IMR-90 (cell line): ENCODE measurements at regions not wholly inside any gene's neighbourhood (a gene's known extent, or its start where the extent isn't known, plus 50 kb on each side); places are given as distances from the start of the nearest gene placed in this dataset.

Source experiments
- ATAC-seq: fragments of 200-7000 bp; cut with Tn5 transposase; 2 replicates; pipeline ENCODE4 v1.9.1; 2020; ENCODE audit warnings: low read depth, mild to moderate bottlenecking, moderate library complexity
- BruUV-seq: library from RNA; stranded (reverse); fragments of 400-500 nt; replicated peaks from 2 replicates; lab custom pipeline; 2021; lab: Mats Ljungman, UMichigan
- CTCF ChIA-PET: fragments of 300-600 bp; formaldehyde crosslinking; extraction: SDS; loops from one replicate; lab custom pipeline; 2021; ENCODE audit warnings: antibody characterized with exemption; lab: Yijun Ruan, JAX
- POLR2A ChIA-PET: fragments of 300-600 bp; sonication (Branson Sonifier 250); formaldehyde crosslinking; loops from one replicate; lab custom pipeline; 2022; ENCODE audit warnings: antibody characterized with exemption; ENCODE audit not compliant: unreplicated experiment; lab: Charles Lee
- DNase-seq: peaks from one replicate; pipeline ENCODE4 v3.0.0; 2013
- H2AFZ ChIP-seq: replicated peaks from 2 replicates; pipeline ENCODE3; 2013; ENCODE audit warnings: low read length, mild to moderate bottlenecking; ENCODE audit not compliant: poor library complexity
- H2AK5ac ChIP-seq: 2 replicates; pipeline ENCODE4 v1.6.1; 2013; ENCODE audit warnings: low read depth, low read length, inconsistent platforms
- H2AK9ac ChIP-seq: replicated peaks from 2 replicates; pipeline ENCODE3; 2013; ENCODE audit warnings: mild to moderate bottlenecking, low read depth, low read length, moderate library complexity; ENCODE audit not compliant: poor library complexity
- H2BK120ac ChIP-seq: 2 replicates; pipeline ENCODE4 v1.6.1; 2013; ENCODE audit warnings: low read depth, low read length, inconsistent platforms
- H2BK15ac ChIP-seq: 3 replicates; pipeline ENCODE4 v1.6.1; 2013; ENCODE audit warnings: low read depth, low read length, inconsistent platforms
- H2BK20ac ChIP-seq: 2 replicates; pipeline ENCODE4 v1.6.1; 2013; ENCODE audit warnings: low read depth, mild to moderate bottlenecking, inconsistent platforms, low read length, moderate library complexity
- H2BK5ac ChIP-seq: 2 replicates; pipeline ENCODE4 v1.6.1; 2013; ENCODE audit warnings: mild to moderate bottlenecking, low read depth, low read length, inconsistent platforms; ENCODE audit not compliant: poor library complexity, severe bottlenecking
- H3K14ac ChIP-seq: replicated peaks from 2 replicates; pipeline ENCODE4 v1.6.1; 2013; ENCODE audit warnings: low read depth, low read length, inconsistent platforms
- H3K18ac ChIP-seq: 2 replicates; pipeline ENCODE4 v1.6.1; 2013; ENCODE audit warnings: low read depth, low read length, control low read depth
- H3K23ac ChIP-seq: 2 replicates; pipeline ENCODE4 v1.6.1; 2013; ENCODE audit warnings: low read depth, low read length, inconsistent platforms
- H3K27ac ChIP-seq: 2 replicates; pipeline ENCODE4 v1.5.1; 2013; ENCODE audit warnings: mild to moderate bottlenecking, control low read depth, low read length; ENCODE audit not compliant: insufficient read depth
- H3K27me3 ChIP-seq: 2 replicates; pipeline ENCODE4 v1.6.1; 2013; ENCODE audit warnings: low read length; ENCODE audit not compliant: control insufficient read depth, insufficient read depth
- H3K36me3 ChIP-seq: 2 replicates; pipeline ENCODE4 v1.6.1; 2013; ENCODE audit warnings: low read length, mixed read lengths; ENCODE audit not compliant: control insufficient read depth, insufficient read depth
- H3K4ac ChIP-seq: 2 replicates; pipeline ENCODE4 v1.6.1; 2013; ENCODE audit warnings: low read depth, low read length, inconsistent platforms
- H3K4me1 ChIP-seq: 2 replicates; pipeline ENCODE4 v1.6.1; 2013; ENCODE audit warnings: low read length, mixed read lengths; ENCODE audit not compliant: control insufficient read depth, insufficient read depth
- H3K4me2 ChIP-seq: 2 replicates; pipeline ENCODE4 v1.6.1; 2013; ENCODE audit warnings: low read depth, mild to moderate bottlenecking, control low read depth, low read length, moderate library complexity
- H3K4me3 ChIP-seq: 2 replicates; pipeline ENCODE4 v1.5.1; 2013; ENCODE audit warnings: low read depth, mild to moderate bottlenecking, control low read depth, low read length, moderate library complexity; ENCODE audit not compliant: insufficient read depth
- H3K56ac ChIP-seq: 2 replicates; pipeline ENCODE4 v1.6.1; 2013; ENCODE audit warnings: low read length, inconsistent platforms; ENCODE audit not compliant: insufficient read depth; ENCODE audit errors: extremely low read depth
- H3K79me1 ChIP-seq, 2 experiments: 2 replicates each; pipeline ENCODE4 v1.6.1; 2013; ENCODE audit warnings: low read length in 2 of 2, inconsistent platforms in 1 of 2, low read depth in 1 of 2
- H3K9ac ChIP-seq: 2 replicates; pipeline ENCODE4 v1.6.1; 2013; ENCODE audit warnings: low read depth, low read length, control low read depth
- H3K9me1 ChIP-seq: 2 replicates; pipeline ENCODE4 v1.6.1; 2013; ENCODE audit warnings: low read length, inconsistent platforms; ENCODE audit not compliant: insufficient read depth
- H3K9me3 ChIP-seq: 2 replicates; pipeline ENCODE4 v1.6.1; 2013; ENCODE audit warnings: low read length; ENCODE audit not compliant: control insufficient read depth, insufficient read depth
- H4K20me1 ChIP-seq: 2 replicates; pipeline ENCODE4 v1.6.1; 2013; ENCODE audit warnings: low read length, inconsistent platforms; ENCODE audit not compliant: insufficient read depth
- H4K5ac ChIP-seq: 2 replicates; pipeline ENCODE4 v1.6.1; 2013; ENCODE audit warnings: mild to moderate bottlenecking, low read depth, low read length, control low read depth
- H4K8ac ChIP-seq, 2 experiments: 2 replicates each; pipeline ENCODE4 v1.6.1; 2013; ENCODE audit warnings: low read depth in 2 of 2, low read length in 2 of 2, control low read depth in 1 of 2, inconsistent platforms in 1 of 2
- H4K91ac ChIP-seq: 2 replicates; pipeline ENCODE4 v1.6.1; 2013; ENCODE audit warnings: low read depth, low read length, inconsistent platforms; ENCODE audit not compliant: insufficient read depth
- BHLHE40 ChIP-seq: fragments of 150-350 bp; IDR thresholded peaks from 2 replicates; pipeline ENCODE4 v1.6.1; 2016; ENCODE audit warnings: mild to moderate bottlenecking, low read depth, low read length
- CEBPB ChIP-seq: IDR thresholded peaks from 2 replicates; pipeline ENCODE4 v1.6.1; 2012; ENCODE audit warnings: low read depth, low read length, improper control_type of control experiment
- CHD1 ChIP-seq: IDR thresholded peaks from 2 replicates; pipeline ENCODE4 v1.6.1; 2012; ENCODE audit warnings: low read depth, low read length, improper control_type of control experiment
- CTCF ChIP-seq: conservative IDR thresholded peaks from 2 replicates; pipeline ENCODE4 v1.5.1; 2012; ENCODE audit warnings: mild to moderate bottlenecking, low read depth, low read length, improper control_type of control experiment
- FOS ChIP-seq: fragments of 150-350 bp; IDR thresholded peaks from 2 replicates; pipeline ENCODE4 v1.6.1; 2016; ENCODE audit warnings: low read depth, low read length
- MAFK ChIP-seq: IDR thresholded peaks from 2 replicates; pipeline ENCODE4 v1.6.1; 2012; ENCODE audit warnings: low read depth, low read length, improper control_type of control experiment
- MAZ ChIP-seq: IDR thresholded peaks from 2 replicates; pipeline ENCODE4 v1.6.1; 2012; ENCODE audit warnings: low read depth, mild to moderate bottlenecking, low read length, improper control_type of control experiment, moderate library complexity, borderline replicate concordance
- MXI1 ChIP-seq: IDR thresholded peaks from 2 replicates; pipeline ENCODE4 v1.6.1; 2012; ENCODE audit warnings: low read depth, mild to moderate bottlenecking, low read length, moderate library complexity, borderline replicate concordance
- NFE2L2 ChIP-seq: fragments of 150-350 bp; IDR thresholded peaks from 2 replicates; pipeline ENCODE4 v1.6.1; 2016; ENCODE audit warnings: low read depth, mild to moderate bottlenecking, low read length
- POLR2A ChIP-seq: IDR thresholded peaks from 2 replicates; pipeline ENCODE4 v1.6.1; 2012; ENCODE audit warnings: mild to moderate bottlenecking, low read depth, low read length
- RAD21 ChIP-seq: IDR thresholded peaks from 2 replicates; pipeline ENCODE4 v1.6.1; 2012; ENCODE audit warnings: low read length, improper control_type of control experiment
- RCOR1 ChIP-seq: IDR thresholded peaks from 2 replicates; pipeline ENCODE4 v1.6.1; 2012; ENCODE audit warnings: mild to moderate bottlenecking, low read length, improper control_type of control experiment; ENCODE audit not compliant: insufficient replicate concordance
- RFX5 ChIP-seq: IDR thresholded peaks from 2 replicates; pipeline ENCODE4 v1.8.0; 2012; ENCODE audit warnings: low read depth, mild to moderate bottlenecking, low read length, moderate library complexity
- SMC3 ChIP-seq: fragments of 150-350 bp; IDR thresholded peaks from 2 replicates; pipeline ENCODE4 v1.6.1; 2016; ENCODE audit warnings: low read depth, mild to moderate bottlenecking, antibody characterized with exemption, low read length, moderate library complexity
- WGBS, 2 experiments: methylation state at CpG; one replicate each; pipeline versions ENCODE4 v1.1.5 to v1.1.7; 2013; ENCODE audit warnings: missing lambda C conversion rate in 2 of 2; ENCODE audit not compliant: insufficient read length in 1 of 2; ENCODE audit errors: extremely low coverage in 2 of 2; 5-methylcytosine and 5-hydroxymethylcytosine counted together
- dilution Hi-C: fragments of 300-500 bp; cut with HindIII; formaldehyde crosslinking; loops from one replicate; pipeline ENCODE4 v1.14.3; 2018; ENCODE audit warnings: low sequenced_read_pairs; ENCODE audit not compliant: unreplicated experiment
- in situ Hi-C: fragments of 300-500 bp; cut with MboI; formaldehyde crosslinking; loops from 3 replicates; pipeline ENCODE4 v1.14.3; 2019; ENCODE audit warnings: low sequenced_read_pairs, inconsistent platforms, mixed read lengths
- intact Hi-C: fragments of 100-400 bp; cut with micrococcal nuclease; formaldehyde crosslinking; loops from 2 replicates; pipeline ENCODE4 v1.10.0; 2022
- TF ChIP-seq, protein P1 (sequence below): fragments of 150-350 bp; IDR thresholded peaks from 2 replicates; pipeline ENCODE4 v1.6.1; 2016; ENCODE audit warnings: low read depth, mild to moderate bottlenecking, low read length, moderate library complexity, borderline replicate concordance
- TF ChIP-seq, protein P2 (sequence below): fragments of 150-350 bp; IDR thresholded peaks from 2 replicates; pipeline ENCODE4 v1.6.1; 2017; ENCODE audit warnings: mild to moderate bottlenecking, antibody characterized with exemption, low read length, low read depth

DNA sequence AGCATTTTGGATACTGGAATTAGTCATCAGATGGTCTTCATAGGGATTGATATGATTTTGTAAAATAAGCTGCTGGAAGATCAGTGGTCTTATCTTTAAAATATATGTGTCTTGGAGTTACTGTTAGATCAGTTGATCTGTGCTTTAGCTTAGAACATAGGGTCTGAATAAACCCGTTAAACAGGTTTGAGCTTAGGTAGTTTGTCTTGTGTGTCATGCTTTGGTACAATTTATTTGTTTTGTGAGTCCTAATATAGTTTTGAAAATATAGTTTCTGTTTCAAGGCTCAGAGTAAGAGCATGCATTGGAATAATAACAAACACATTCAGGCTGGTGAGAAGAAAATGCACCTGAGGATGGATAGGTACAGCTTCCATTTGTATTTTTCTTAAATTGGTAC lies 505.0 kb downstream of the SLC16A7 start:
- H2BK20ac ChIP-seq = no peak overlapping the region
- H3K4me3 ChIP-seq = no peak overlapping the region
- H2AK9ac ChIP-seq = no peak overlapping the region
- no peak overlapping the region; the same call in 2 of the 3 replicates for H2BK15ac ChIP-seq
- no peak overlapping the region for H4K5ac ChIP-seq
- ATAC-seq = no peak
- no peak overlapping the region; the same call in 1 of the 2 replicates for H3K18ac ChIP-seq
- peak overlapping the region; percentile 76; the same call in 1 of the 2 replicates for H4K91ac ChIP-seq
- no peak overlapping the region for H2AFZ ChIP-seq
- no peak overlapping the region for H2BK120ac ChIP-seq
- intact Hi-C loops (no loop called here), dilution Hi-C loops (no loop called here), in situ Hi-C loops (loop anchor here (25.0 kb wide), 1 partner anchor 386 kb away; no protein-coding TSS in a partner anchor)
- no peak overlapping the region for H3K4me2 ChIP-seq
- no peaks in the 10 kb centered on the region; the same call in 1 of the 2 replicates for H3K4me1 ChIP-seq
- TF ChIP-seq POLR2A (no peak), RFX5 (no peak), MXI1 (no peak), FOS (no peak), CHD1 (no peak), RAD21 (no peak), NFE2L2 (no peak), BHLHE40 (no peak), CEBPB (no peak), MAFK (no peak), RCOR1 (no peak), SMC3 (no peak), MAZ (no peak), CTCF (no peak)
- TF ChIP-seq, protein P1, sequence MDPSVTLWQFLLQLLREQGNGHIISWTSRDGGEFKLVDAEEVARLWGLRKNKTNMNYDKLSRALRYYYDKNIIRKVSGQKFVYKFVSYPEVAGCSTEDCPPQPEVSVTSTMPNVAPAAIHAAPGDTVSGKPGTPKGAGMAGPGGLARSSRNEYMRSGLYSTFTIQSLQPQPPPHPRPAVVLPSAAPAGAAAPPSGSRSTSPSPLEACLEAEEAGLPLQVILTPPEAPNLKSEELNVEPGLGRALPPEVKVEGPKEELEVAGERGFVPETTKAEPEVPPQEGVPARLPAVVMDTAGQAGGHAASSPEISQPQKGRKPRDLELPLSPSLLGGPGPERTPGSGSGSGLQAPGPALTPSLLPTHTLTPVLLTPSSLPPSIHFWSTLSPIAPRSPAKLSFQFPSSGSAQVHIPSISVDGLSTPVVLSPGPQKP = no peak
- TF ChIP-seq, protein P2, sequence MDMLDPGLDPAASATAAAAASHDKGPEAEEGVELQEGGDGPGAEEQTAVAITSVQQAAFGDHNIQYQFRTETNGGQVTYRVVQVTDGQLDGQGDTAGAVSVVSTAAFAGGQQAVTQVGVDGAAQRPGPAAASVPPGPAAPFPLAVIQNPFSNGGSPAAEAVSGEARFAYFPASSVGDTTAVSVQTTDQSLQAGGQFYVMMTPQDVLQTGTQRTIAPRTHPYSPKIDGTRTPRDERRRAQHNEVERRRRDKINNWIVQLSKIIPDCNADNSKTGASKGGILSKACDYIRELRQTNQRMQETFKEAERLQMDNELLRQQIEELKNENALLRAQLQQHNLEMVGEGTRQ = no peak
- H3K14ac ChIP-seq = peak overlapping the region; percentile 62
- H2BK5ac ChIP-seq = peak overlapping the region; percentile 88
- H3K9me3 ChIP-seq = peaks cover 3% of the 10 kb centered on the region
- H4K8ac ChIP-seq = 0 out of 4 replicates have a peak overlapping the region, but pooled peaks of 1 of the 2 experiments have one; percentile 12
- POLR2A ChIA-PET = no interaction called here
- no peaks in the 10 kb centered on the region for H3K79me1 ChIP-seq
- no peak overlapping the region for H3K9ac ChIP-seq
- H3K56ac ChIP-seq = no peak overlapping the region
- H3K36me3 ChIP-seq = no peaks in the 10 kb centered on the region
- no CpG with 5 or more reads among the region's 1 CpG for WGBS, 2 experiments
- no TSS peak for BruUV-seq
- CTCF ChIA-PET = interaction anchor here (0.6 to 1.5 kb wide), 2 partner anchors 9 to 48 kb away, joined by 3 to 8 read pairs; no protein-coding TSS in a partner anchor
- no peak overlapping the region; the same call in 1 of the 2 replicates for H3K23ac ChIP-seq
- H3K27ac ChIP-seq = no peak overlapping the region
- no peaks in the 10 kb centered on the region for H4K20me1 ChIP-seq
- no peak for DNase-seq
- H2AK5ac ChIP-seq = no peak overlapping the region
- no peak overlapping the region for H3K4ac ChIP-seq
- no peaks in the 10 kb centered on the region for H3K27me3 ChIP-seq
- H3K9me1 ChIP-seq = no peaks in the 10 kb centered on the region
